HEK293 (cell line): ENCODE measurements at regions not wholly inside any gene's neighbourhood (a gene's known extent, or its start where the extent isn't known, plus 50 kb on each side); places are given as distances from the start of the nearest gene placed in this dataset.

Source experiments
- CTCF ChIP-seq: fragments of 450-650 bp; formaldehyde crosslinking; IDR thresholded peaks from 2 replicates; pipeline ENCODE4 v1.5.1; 2016; ENCODE audit warnings: missing biosample characterization, missing genetic modification characterization
- KLF9 ChIP-seq: fragments of 450-650 bp; formaldehyde crosslinking; IDR thresholded peaks from 2 replicates; pipeline ENCODE4 v1.5.1; 2016; ENCODE audit warnings: missing biosample characterization, missing genetic modification characterization, low read depth
- MEIS1 ChIP-seq: sonication (generic); formaldehyde crosslinking; IDR thresholded peaks from 2 replicates; pipeline ENCODE4 v1.8.1; 2022; ENCODE audit warnings: missing genetic modification reagents, mild to moderate bottlenecking, borderline replicate concordance
- OSR2 ChIP-seq: fragments of 450-650 bp; formaldehyde crosslinking; IDR thresholded peaks from 2 replicates; pipeline ENCODE4 v1.5.1; 2016; ENCODE audit warnings: missing biosample characterization, missing genetic modification characterization
- SCRT2 ChIP-seq: fragments of 450-650 bp; formaldehyde crosslinking; IDR thresholded peaks from 2 replicates; pipeline ENCODE4 v1.5.1; 2016; ENCODE audit warnings: missing biosample characterization, missing genetic modification characterization
- YY1 ChIP-seq: fragments of 450-650 bp; formaldehyde crosslinking; IDR thresholded peaks from 2 replicates; pipeline ENCODE4 v1.5.1; 2018; ENCODE audit warnings: missing biosample characterization, missing genetic modification characterization
- ZNF239 ChIP-seq: fragments of 450-650 bp; formaldehyde crosslinking; IDR thresholded peaks from 2 replicates; pipeline ENCODE4 v1.5.1; 2016; ENCODE audit warnings: missing biosample characterization, missing genetic modification characterization
- ZNF311 ChIP-seq: fragments of 450-650 bp; formaldehyde crosslinking; IDR thresholded peaks from 2 replicates; pipeline ENCODE4 v1.5.1; 2017; ENCODE audit warnings: missing biosample characterization, missing genetic modification characterization, borderline replicate concordance
- ZSCAN16 ChIP-seq: fragments of 450-650 bp; formaldehyde crosslinking; IDR thresholded peaks from 2 replicates; pipeline ENCODE4 v1.5.1; 2016; ENCODE audit warnings: missing biosample characterization, missing genetic modification characterization
- TF ChIP-seq, protein P1 (sequence below): fragments of 450-650 bp; formaldehyde crosslinking; IDR thresholded peaks from 2 replicates; pipeline ENCODE4 v1.5.1; 2016; ENCODE audit warnings: missing biosample characterization, missing genetic modification characterization

DNA sequence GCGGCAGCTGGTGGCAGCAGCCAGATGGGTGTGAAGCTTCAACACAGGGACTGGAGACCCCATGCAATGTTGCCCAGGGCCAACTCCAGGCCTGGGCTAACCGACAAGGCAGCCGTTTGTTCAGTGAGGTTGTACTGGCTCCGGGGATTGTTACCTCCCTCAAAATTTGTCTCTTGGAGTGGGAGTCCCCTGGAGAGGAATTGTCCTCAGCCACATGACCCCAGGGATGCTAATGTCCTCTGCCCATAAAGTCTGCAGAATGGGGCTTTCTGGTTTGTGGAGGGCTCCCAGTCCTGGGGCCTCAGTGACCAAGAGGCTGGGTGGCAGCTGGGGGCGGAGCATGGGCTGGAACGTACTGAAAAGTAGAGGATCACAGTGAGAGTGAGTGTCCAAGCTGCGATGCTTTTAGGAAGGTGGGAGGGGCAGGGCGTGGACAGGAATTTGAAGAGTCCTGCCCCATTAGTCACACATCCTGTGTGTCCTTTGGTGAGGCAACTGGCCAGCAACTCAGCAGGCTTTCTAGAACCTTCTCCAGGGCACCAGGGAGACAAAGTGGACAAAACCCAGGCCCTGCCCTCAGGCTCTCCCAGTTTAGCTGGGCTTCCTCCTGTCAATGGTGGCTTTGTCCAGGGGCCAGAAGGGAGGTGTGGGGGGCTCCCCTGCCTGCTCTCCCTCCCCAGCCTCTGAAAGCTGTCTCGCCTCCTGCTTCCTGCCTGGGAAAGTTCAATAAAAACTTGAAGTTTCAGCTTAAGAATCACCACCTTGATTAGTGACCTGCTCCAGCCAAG, 114.0 kb downstream of the NSG2 start:
- TF ChIP-seq, protein P1, sequence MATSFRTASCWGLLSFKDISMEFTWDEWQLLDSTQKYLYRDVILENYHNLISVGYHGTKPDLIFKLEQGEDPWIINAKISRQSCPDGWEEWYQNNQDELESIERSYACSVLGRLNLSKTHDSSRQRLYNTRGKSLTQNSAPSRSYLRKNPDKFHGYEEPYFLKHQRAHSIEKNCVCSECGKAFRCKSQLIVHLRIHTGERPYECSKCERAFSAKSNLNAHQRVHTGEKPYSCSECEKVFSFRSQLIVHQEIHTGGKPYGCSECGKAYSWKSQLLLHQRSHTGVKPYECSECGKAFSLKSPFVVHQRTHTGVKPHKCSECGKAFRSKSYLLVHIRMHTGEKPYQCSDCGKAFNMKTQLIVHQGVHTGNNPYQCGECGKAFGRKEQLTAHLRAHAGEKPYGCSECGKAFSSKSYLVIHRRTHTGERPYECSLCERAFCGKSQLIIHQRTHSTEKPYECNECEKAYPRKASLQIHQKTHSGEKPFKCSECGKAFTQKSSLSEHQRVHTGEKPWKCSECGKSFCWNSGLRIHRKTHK = no peak
- TF ChIP-seq CTCF (no peak), MEIS1 (CRISPR knock-in tag) (no peak), KLF9 (no peak), ZNF239 (no peak), SCRT2 (tag by site-specific recombination) (no peak), YY1 (no peak), OSR2 (no peak), ZSCAN16 (tag by site-specific recombination) (no peak), ZNF311 (tag by site-specific recombination) (no peak)
